ENCODE measurements at regions not wholly inside any gene's neighbourhood (a gene's known extent, or its start where the extent isn't known, plus 50 kb on each side); places are given as distances from the start of the nearest gene placed in this dataset.

- Mint-ChIP-seq H3K4me3 (no peak overlapping the region), H3K36me3 (ENCODE audit: low read depth) (no peaks in the 10 kb centered on the region), H3K27ac (no peak overlapping the region), H3K27me3 (ENCODE audit: low read depth, poor library complexity) (no peaks in the 10 kb centered on the region), H3K9me3 (no peaks in the 10 kb centered on the region), H3K4me1 (no peaks in the 10 kb centered on the region)
- TF ChIP-seq CTCF (IDR thresholded peaks at IDR 0.05), result no peak
- no peak for DNase-seq
These were observed 453.6 kb downstream of the CCER1 start for GRCh38 chr12:90501412-90501811.

GRCh38 chr12:90499795-90500194 is 455.2 kb downstream of the CCER1 start:
- no peak overlapping the region for H3K27ac Mint-ChIP-seq
- TF ChIP-seq CTCF (IDR thresholded peaks at IDR 0.05), result no peak
- no peaks in the 10 kb centered on the region for H3K27me3 Mint-ChIP-seq (ENCODE audit: low read depth, poor library complexity)

GRCh38 chr12:90497923-90498545 is 456.9 kb downstream of the CCER1 start:
- H3K36me3 Mint-ChIP-seq (ENCODE audit: low read depth), result no peaks in the 10 kb centered on the region
- H3K27ac Mint-ChIP-seq, result no peak overlapping the region
- TF ChIP-seq CTCF (IDR thresholded peaks at IDR 0.05), result no peak
- H3K4me1 Mint-ChIP-seq, result no peaks in the 10 kb centered on the region
- no peaks in the 10 kb centered on the region for H3K9me3 Mint-ChIP-seq
- DNase-seq, result no peak
- H3K4me3 Mint-ChIP-seq, result no peak overlapping the region
- H3K27me3 Mint-ChIP-seq (ENCODE audit: low read depth, poor library complexity), result no peaks in the 10 kb centered on the region

More at GRCh38 chr12:90499795-90500194, 455.2 kb downstream of the CCER1 start:
- no peaks in the 10 kb centered on the region for H3K36me3 Mint-ChIP-seq (ENCODE audit: low read depth)
- DNase-seq, result no peak
- no peak overlapping the region for H3K4me3 Mint-ChIP-seq
- H3K9me3 Mint-ChIP-seq, result no peaks in the 10 kb centered on the region
- H3K4me1 Mint-ChIP-seq, result no peaks in the 10 kb centered on the region

- TF ChIP-seq CTCF (IDR thresholded peaks at IDR 0.05), result no peak
- no peaks in the 10 kb centered on the region for H3K27me3 Mint-ChIP-seq (ENCODE audit: low read depth, poor library complexity)
- no peak overlapping the region for H3K27ac Mint-ChIP-seq
- DNase-seq, result no peak
- H3K9me3 Mint-ChIP-seq, result peaks cover 26% of the 10 kb centered on the region
- no peaks in the 10 kb centered on the region for H3K4me1 Mint-ChIP-seq
- peaks cover 5% of the 10 kb centered on the region for H3K36me3 Mint-ChIP-seq (ENCODE audit: low read depth)
- no peak overlapping the region for H3K4me3 Mint-ChIP-seq
These were observed 464.6 kb downstream of the CCER1 start for GRCh38 chr12:90490355-90490754.

GRCh38 chr12:90489141-90489540 is 465.8 kb downstream of the CCER1 start:
- no peak overlapping the region for H3K4me3 Mint-ChIP-seq
- no peak for DNase-seq
- no peak for TF ChIP-seq CTCF (IDR thresholded peaks at IDR 0.05)
- H3K27ac Mint-ChIP-seq, result no peak overlapping the region
- peaks cover 26% of the 10 kb centered on the region for H3K9me3 Mint-ChIP-seq
- peaks cover 5% of the 10 kb centered on the region for H3K36me3 Mint-ChIP-seq (ENCODE audit: low read depth)
- H3K4me1 Mint-ChIP-seq, result no peaks in the 10 kb centered on the region
- no peaks in the 10 kb centered on the region for H3K27me3 Mint-ChIP-seq (ENCODE audit: low read depth, poor library complexity)

GRCh38 chr12:90485560-90485959 is 469.4 kb downstream of the CCER1 start:
- Mint-ChIP-seq H3K4me1 (no peaks in the 10 kb centered on the region), H3K27me3 (ENCODE audit: low read depth, poor library complexity) (no peaks in the 10 kb centered on the region), H3K9me3 (peaks cover 11% of the 10 kb centered on the region), H3K36me3 (ENCODE audit: low read depth) (peaks cover 5% of the 10 kb centered on the region), H3K27ac (no peak overlapping the region), H3K4me3 (no peak overlapping the region)
- no peak for DNase-seq
- TF ChIP-seq CTCF (IDR thresholded peaks at IDR 0.05), result no peak

Data from nephron progenitor cell (in vitro differentiated cells).